ENCODE measurements at regions not wholly inside any gene's neighbourhood (a gene's known extent, or its start where the extent isn't known, plus 50 kb on each side); places are given as distances from the start of the nearest gene placed in this dataset.

DNA sequence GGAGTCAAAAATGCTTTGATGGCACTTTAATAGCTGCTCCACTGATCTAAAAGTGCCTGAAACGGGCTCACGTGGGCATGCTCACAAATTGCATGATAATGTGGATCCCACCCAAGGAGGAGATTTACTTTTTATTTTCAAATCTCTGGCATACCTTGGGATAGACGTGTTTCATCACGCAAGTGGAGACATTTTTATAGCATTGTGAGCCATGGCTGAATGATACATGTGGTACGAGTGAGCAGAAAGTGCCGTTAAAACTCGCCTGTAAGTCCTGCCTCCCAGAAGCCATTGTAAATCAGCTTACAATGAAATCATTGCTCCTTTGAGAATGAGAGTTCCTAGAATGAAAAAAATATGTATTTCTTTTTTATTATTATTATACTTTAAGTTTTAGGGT lies 514.7 kb downstream of the MAT2B start:
- H3K4me1 ChIP-seq: no peaks in the 10 kb centered on the region

DNA sequence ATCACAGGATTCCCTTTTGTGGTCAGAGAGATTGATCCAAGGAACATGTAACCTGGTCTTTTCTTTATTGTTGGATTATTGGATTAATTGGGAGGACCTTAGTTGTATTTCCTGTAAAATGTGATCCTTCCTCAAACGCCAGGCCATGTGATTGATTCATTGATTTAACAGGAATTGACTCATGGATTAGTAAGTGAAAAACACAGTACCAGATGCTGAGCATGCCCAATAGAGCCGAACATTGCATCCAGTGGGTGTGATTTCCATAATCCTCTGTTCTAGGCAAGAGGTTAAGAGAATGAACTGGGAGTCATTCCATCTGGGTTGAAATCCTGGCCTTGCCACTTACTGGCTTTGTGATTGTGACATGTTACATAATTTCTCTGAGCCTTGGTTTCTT lies 522.3 kb downstream of the MAT2B start:
- peaks cover 0 to 3% (median 0%) of the 10 kb centered on the region in 7 donors for H3K27me3 ChIP-seq (replicated peaks in 1 of 7)
- 57 to 84% (median 63%) methylated on average over 2 of the region's 2 CpGs for WGBS, 5 donors
- intact Hi-C loops (cut with DNase I; ENCODE audit: low total_unique reads): no loop called here
- no peaks in the 10 kb centered on the region for H3K4me1 ChIP-seq
- H3K4me3 ChIP-seq: no peak overlapping the region
- no peak overlapping the region for H3K27ac ChIP-seq
- TF ChIP-seq POLR2A (IDR thresholded peaks at IDR 0.05): no peak
- TF ChIP-seq, protein P1, sequence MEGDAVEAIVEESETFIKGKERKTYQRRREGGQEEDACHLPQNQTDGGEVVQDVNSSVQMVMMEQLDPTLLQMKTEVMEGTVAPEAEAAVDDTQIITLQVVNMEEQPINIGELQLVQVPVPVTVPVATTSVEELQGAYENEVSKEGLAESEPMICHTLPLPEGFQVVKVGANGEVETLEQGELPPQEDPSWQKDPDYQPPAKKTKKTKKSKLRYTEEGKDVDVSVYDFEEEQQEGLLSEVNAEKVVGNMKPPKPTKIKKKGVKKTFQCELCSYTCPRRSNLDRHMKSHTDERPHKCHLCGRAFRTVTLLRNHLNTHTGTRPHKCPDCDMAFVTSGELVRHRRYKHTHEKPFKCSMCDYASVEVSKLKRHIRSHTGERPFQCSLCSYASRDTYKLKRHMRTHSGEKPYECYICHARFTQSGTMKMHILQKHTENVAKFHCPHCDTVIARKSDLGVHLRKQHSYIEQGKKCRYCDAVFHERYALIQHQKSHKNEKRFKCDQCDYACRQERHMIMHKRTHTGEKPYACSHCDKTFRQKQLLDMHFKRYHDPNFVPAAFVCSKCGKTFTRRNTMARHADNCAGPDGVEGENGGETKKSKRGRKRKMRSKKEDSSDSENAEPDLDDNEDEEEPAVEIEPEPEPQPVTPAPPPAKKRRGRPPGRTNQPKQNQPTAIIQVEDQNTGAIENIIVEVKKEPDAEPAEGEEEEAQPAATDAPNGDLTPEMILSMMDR (IDR thresholded peaks at IDR 0.05 in 8 of 11, conservative IDR thresholded peaks at IDR 0.05 in 3 of 11): no peak
- no peak for TF ChIP-seq POLR2AphosphoS5 (IDR thresholded peaks at IDR 0.05)
- H3K9me3 ChIP-seq: no peaks in the 10 kb centered on the region
- no peak for DNase-seq
- no peaks in the 10 kb centered on the region for H3K36me3 ChIP-seq

More for the DNA sequence above, 514.7 kb downstream of the MAT2B start:
- TF ChIP-seq, protein P1 (IDR thresholded peaks at IDR 0.05 in 8 of 11, conservative IDR thresholded peaks at IDR 0.05 in 3 of 11): no peak
- no peak for TF ChIP-seq POLR2A (IDR thresholded peaks at IDR 0.05)
- no peak for TF ChIP-seq POLR2AphosphoS5 (IDR thresholded peaks at IDR 0.05)
- Histone ChIP-seq H3K27me3 (replicated peaks in 1 of 7) (no peaks in the 10 kb centered on the region), H3K36me3 (no peaks in the 10 kb centered on the region), H3K4me3 (no peak overlapping the region), H3K27ac (no peak overlapping the region), H3K9me3 (no peaks in the 10 kb centered on the region)
- intact Hi-C loops (cut with DNase I; ENCODE audit: low total_unique reads): no loop called here
- DNase-seq: no peak
- 90 to 94% (median 92%) methylated on average over 7 of the region's 7 CpGs for WGBS, 5 donors

DNA sequence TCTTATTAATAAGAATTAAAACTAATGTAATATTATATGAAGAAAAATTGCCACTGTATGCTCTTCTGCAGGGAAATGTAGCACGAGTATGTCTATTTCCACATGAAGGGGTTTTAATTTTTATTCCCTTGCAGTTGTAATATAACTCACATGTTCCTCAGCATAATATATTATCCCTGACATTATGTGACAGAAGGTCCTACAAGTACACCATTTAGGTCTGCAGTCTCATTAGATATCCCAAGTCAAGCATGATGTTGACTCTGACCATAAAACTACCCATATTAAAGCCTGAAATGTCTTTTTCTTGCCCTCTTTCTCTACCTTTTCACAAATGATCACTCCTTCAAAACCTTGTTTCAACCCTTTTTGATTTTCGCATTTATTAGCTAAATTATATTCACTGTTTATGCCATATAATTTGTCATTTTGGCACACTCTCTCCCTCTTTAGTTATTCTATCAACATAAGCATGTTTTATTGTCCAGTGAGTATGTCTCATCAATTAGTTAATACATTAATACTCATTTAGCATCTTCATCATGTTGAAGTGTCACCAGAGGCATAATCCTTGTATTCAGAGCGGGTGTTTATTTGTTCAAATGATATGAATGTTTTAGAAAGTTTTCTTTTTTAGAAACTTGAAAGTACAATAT lies 532.8 kb downstream of the MAT2B start:
- DNase-seq: no peak
- Histone ChIP-seq H3K36me3 (no peaks in the 10 kb centered on the region), H3K27me3 (replicated peaks in 1 of 7) (no peaks in the 10 kb centered on the region), H3K4me1 (no peaks in the 10 kb centered on the region), H3K4me3 (no peak overlapping the region), H3K27ac (no peak overlapping the region), H3K9me3 (no peaks in the 10 kb centered on the region)
- TF ChIP-seq POLR2AphosphoS5 (IDR thresholded peaks at IDR 0.05) (no peak), POLR2A (IDR thresholded peaks at IDR 0.05) (no peak)
- TF ChIP-seq, protein P1 (IDR thresholded peaks at IDR 0.05 in 8 of 11, conservative IDR thresholded peaks at IDR 0.05 in 3 of 11): no peak
- WGBS, 5 donors: 79 to 91% (median 84%) methylated on average over 3 of the region's 3 CpGs
- intact Hi-C loops (cut with DNase I; ENCODE audit: low total_unique reads): no loop called here

DNA sequence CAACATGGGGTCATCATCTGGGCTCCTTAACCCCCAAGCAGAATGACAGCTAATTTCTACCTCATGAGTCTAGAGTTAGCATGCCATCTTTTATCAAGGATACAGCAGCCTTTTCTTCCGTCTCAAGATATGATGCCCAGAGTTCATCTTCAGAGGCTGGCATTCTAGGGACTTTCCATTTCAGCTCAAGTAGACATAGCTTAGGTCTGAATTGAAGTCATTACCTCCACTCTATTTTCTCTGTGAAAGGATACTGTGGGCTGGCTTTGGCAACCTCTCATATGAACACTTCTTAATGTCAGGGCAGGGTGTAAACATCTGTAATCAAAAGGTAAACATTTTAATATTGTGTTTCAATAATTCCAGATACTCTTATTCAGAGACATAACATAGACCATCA lies 535.7 kb downstream of the MAT2B start:
- H3K9me3 ChIP-seq: no peaks in the 10 kb centered on the region
- no peak for DNase-seq
- no peaks in the 10 kb centered on the region for H3K27me3 ChIP-seq (replicated peaks in 1 of 7)
- TF ChIP-seq, protein P1 (IDR thresholded peaks at IDR 0.05 in 8 of 11, conservative IDR thresholded peaks at IDR 0.05 in 3 of 11): no peak
- TF ChIP-seq POLR2AphosphoS5 (IDR thresholded peaks at IDR 0.05) (no peak), POLR2A (IDR thresholded peaks at IDR 0.05) (no peak)
- H3K4me3 ChIP-seq: no peak overlapping the region
- no peaks in the 10 kb centered on the region for H3K36me3 ChIP-seq
- 78 to 100% (median 87%) methylated on average over 1 of the region's 1 CpG for WGBS, 5 donors
- no peaks in the 10 kb centered on the region for H3K4me1 ChIP-seq
- H3K27ac ChIP-seq: no peak overlapping the region
- intact Hi-C loops (cut with DNase I; ENCODE audit: low total_unique reads): no loop called here
